CD4-positive, alpha-beta T cell (primary cell): ENCODE measurements at regions not wholly inside any gene's neighbourhood (a gene's known extent, or its start where the extent isn't known, plus 50 kb on each side); places are given as distances from the start of the nearest gene placed in this dataset.

Experiments used
- ATAC-seq: fragments of 200-7000 bp; cut with Tn5 transposase; one replicate; pipeline ENCODE4 v1.10.0; 2022; ENCODE audit warnings: mild to moderate bottlenecking; ENCODE audit not compliant: poor library complexity
- CTCF ChIA-PET: fragments of 350-600 bp; sonication (Branson Sonifier 250); formaldehyde crosslinking; loops from one replicate; lab custom pipeline; 2021; ENCODE audit warnings: antibody characterized with exemption, inconsistent platforms; lab: Charles Lee
- POLR2A ChIA-PET: fragments of 350-600 bp; sonication (Branson Sonifier 250); formaldehyde crosslinking; loops from one replicate; lab custom pipeline; 2021; ENCODE audit warnings: antibody characterized with exemption, inconsistent platforms; lab: Charles Lee
- DNase-seq, 14 experiments: peaks; one replicate each; pipeline ENCODE4 v3.0.0-alpha.2; 2013 to 2020; ENCODE audit warnings: mixed read lengths in 2 of 14
- H3K27ac ChIP-seq, 2 donors: one replicate each; pipeline versions ENCODE4 v1.5.1 to v1.7.0; 2013; ENCODE audit warnings: low read length in 2 of 2, low read depth in 1 of 2, mild to moderate bottlenecking in 1 of 2
- H3K27me3 ChIP-seq, 2 experiments: 1 replicate in 1 of 2; 2 replicates in 1 of 2; pipeline versions ENCODE4 v1.6.1 to v1.7.0; 2013; ENCODE audit warnings: low read length in 2 of 2, control low read depth in 1 of 2, mild to moderate bottlenecking in 1 of 2, moderate library complexity in 1 of 2; ENCODE audit not compliant: insufficient read depth in 2 of 2, control insufficient read depth in 1 of 2
- H3K36me3 ChIP-seq: one replicate; pipeline ENCODE4 v1.6.1; 2013; ENCODE audit warnings: low read length, control low read depth; ENCODE audit not compliant: insufficient read depth
- H3K4me1 ChIP-seq: one replicate; pipeline ENCODE4 v1.6.1; 2013; ENCODE audit warnings: low read length, control low read depth; ENCODE audit not compliant: insufficient read depth
- H3K4me3 ChIP-seq: one replicate; pipeline ENCODE4 v1.5.1; 2013; ENCODE audit warnings: mild to moderate bottlenecking, low read length, moderate library complexity
- H3K9me3 ChIP-seq, 2 experiments: 1 replicate in 1 of 2; 2 replicates in 1 of 2; pipeline versions ENCODE4 v1.6.1 to v1.7.0; 2013; ENCODE audit warnings: low read length in 2 of 2, mild to moderate bottlenecking in 2 of 2, control low read depth in 1 of 2, moderate library complexity in 1 of 2; ENCODE audit not compliant: control insufficient read depth in 1 of 2, insufficient read depth in 1 of 2
- H3K27ac Mint-ChIP-seq: one replicate; pipeline ENCODE4 v1.8.0; 2020; ENCODE audit warnings: mixed read lengths
- H3K27me3 Mint-ChIP-seq: one replicate; pipeline ENCODE4 v1.8.0; 2021; ENCODE audit warnings: mixed read lengths
- H3K36me3 Mint-ChIP-seq: one replicate; pipeline ENCODE4 v1.8.0; 2021; ENCODE audit warnings: low read depth, mixed read lengths
- H3K4me1 Mint-ChIP-seq: one replicate; pipeline ENCODE4 v1.8.0; 2021; ENCODE audit warnings: low read depth, mixed read lengths
- H3K4me3 Mint-ChIP-seq: one replicate; pipeline ENCODE4 v1.8.0; 2020; ENCODE audit warnings: mild to moderate bottlenecking, mixed read lengths
- H3K9me3 Mint-ChIP-seq: one replicate; pipeline ENCODE4 v1.8.0; 2020; ENCODE audit warnings: mixed read lengths
- intact Hi-C, 2 experiments: fragments of 100-400 bp; cut with DNase I in 1 of 2; cut with micrococcal nuclease in 1 of 2; formaldehyde crosslinking; loops; one replicate each; pipeline versions ENCODE4 v1.15.1 to v1.9.0; 2023 to 2025; cut with DNase I, micrococcal nuclease
- TF ChIP-seq, protein P1 (sequence below): fragments of 200-600 bp; IDR thresholded peaks from one replicate; pipeline ENCODE4 v1.8.0; 2022; ENCODE audit warnings: antibody characterized with exemption, mild to moderate bottlenecking

DNA sequence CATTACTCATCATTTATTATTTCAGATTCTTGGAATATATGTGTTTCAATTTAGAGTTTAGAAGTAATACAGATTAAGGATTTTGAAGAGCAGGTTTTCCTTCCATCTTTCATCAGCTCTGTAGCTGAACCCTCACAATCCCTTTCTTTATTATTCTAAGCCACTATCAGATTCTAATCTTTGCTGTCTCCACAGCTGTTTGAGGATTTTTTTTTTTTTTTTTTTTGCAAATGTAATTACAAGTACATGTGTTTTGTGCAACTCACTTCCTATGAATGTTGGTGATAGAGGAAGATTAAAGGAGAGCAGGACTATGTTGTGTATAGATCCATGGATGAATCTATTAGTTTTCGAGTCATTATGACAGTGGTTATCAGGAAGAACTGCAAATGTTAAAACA, 87.4 kb upstream of the TENM3 start:
- ChIA-PET POLR2A (no interaction called here), CTCF (no interaction called here)
- Histone ChIP-seq H3K27me3 (no peaks in the 10 kb centered on the region), H3K4me3 (no peak overlapping the region), H3K36me3 (no peaks in the 10 kb centered on the region), H3K27ac (no peak overlapping the region), H3K4me1 (no peaks in the 10 kb centered on the region), H3K9me3 (peaks cover 0 to 7% of the 10 kb centered on the region in 2 experiments)
- TF ChIP-seq, protein P1, sequence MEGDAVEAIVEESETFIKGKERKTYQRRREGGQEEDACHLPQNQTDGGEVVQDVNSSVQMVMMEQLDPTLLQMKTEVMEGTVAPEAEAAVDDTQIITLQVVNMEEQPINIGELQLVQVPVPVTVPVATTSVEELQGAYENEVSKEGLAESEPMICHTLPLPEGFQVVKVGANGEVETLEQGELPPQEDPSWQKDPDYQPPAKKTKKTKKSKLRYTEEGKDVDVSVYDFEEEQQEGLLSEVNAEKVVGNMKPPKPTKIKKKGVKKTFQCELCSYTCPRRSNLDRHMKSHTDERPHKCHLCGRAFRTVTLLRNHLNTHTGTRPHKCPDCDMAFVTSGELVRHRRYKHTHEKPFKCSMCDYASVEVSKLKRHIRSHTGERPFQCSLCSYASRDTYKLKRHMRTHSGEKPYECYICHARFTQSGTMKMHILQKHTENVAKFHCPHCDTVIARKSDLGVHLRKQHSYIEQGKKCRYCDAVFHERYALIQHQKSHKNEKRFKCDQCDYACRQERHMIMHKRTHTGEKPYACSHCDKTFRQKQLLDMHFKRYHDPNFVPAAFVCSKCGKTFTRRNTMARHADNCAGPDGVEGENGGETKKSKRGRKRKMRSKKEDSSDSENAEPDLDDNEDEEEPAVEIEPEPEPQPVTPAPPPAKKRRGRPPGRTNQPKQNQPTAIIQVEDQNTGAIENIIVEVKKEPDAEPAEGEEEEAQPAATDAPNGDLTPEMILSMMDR = no peak
- Mint-ChIP-seq H3K9me3 (no peaks in the 10 kb centered on the region), H3K4me3 (no peak overlapping the region), H3K4me1 (no peaks in the 10 kb centered on the region), H3K36me3 (no peaks in the 10 kb centered on the region), H3K27me3 (peaks cover 8% of the 10 kb centered on the region), H3K27ac (no peak overlapping the region)
- intact Hi-C loops = no loop called here
- ATAC-seq (no peak), DNase-seq (no peak)

DNA sequence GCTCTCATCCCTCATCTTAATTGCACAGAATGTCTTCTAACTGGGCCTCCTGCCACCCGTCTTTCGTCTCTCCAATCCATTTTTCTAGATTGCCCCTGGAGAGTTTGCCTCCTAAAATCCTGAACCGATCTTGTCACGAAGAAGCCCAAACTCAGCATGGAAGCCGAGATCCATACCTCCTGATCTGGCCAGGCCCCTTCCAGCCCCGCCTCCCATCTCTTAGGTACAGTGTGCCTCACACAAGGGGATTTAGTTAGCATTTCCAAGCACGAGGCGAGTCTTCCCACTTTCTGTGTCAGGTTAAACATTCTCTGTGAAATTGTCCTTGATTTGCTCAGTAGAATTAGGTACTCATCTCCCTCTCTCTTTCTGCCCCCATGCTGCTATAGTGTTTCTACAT, 80.0 kb upstream of the TENM3 start:
- Mint-ChIP-seq H3K9me3 (no peaks in the 10 kb centered on the region), H3K36me3 (no peaks in the 10 kb centered on the region), H3K27ac (no peak overlapping the region), H3K4me1 (no peaks in the 10 kb centered on the region), H3K27me3 (no peaks in the 10 kb centered on the region), H3K4me3 (no peak overlapping the region)
- no peak for DNase-seq
- intact Hi-C loops = no loop called here
- no peak for ATAC-seq
- ChIA-PET CTCF (no interaction called here), POLR2A (no interaction called here)
- Histone ChIP-seq H3K27ac (no peak overlapping the region), H3K9me3 (peaks cover 0 to 7% of the 10 kb centered on the region in 2 experiments), H3K4me3 (no peak overlapping the region), H3K27me3 (no peaks in the 10 kb centered on the region), H3K36me3 (no peaks in the 10 kb centered on the region), H3K4me1 (no peaks in the 10 kb centered on the region)
- TF ChIP-seq, protein P1 = no peak

- Mint-ChIP-seq H3K36me3 (no peaks in the 10 kb centered on the region), H3K4me1 (no peaks in the 10 kb centered on the region), H3K4me3 (no peak overlapping the region), H3K27me3 (no peaks in the 10 kb centered on the region), H3K27ac (no peak overlapping the region), H3K9me3 (no peaks in the 10 kb centered on the region)
- intact Hi-C loops = no loop called here
- DNase-seq (no peak), ATAC-seq (no peak)
- TF ChIP-seq, protein P1 = no peak
- Histone ChIP-seq H3K27me3 (no peaks in the 10 kb centered on the region), H3K36me3 (no peaks in the 10 kb centered on the region), H3K4me1 (no peaks in the 10 kb centered on the region), H3K4me3 (no peak overlapping the region), H3K9me3 (no peaks in the 10 kb centered on the region), H3K27ac (no peak overlapping the region)
- ChIA-PET CTCF (no interaction called here), POLR2A (no interaction called here)
Measured at GRCh38 chr4:182169572-182169971, 73.6 kb upstream of the TENM3 start.
